ENCODE measurements at regions not wholly inside any gene's neighbourhood (a gene's known extent, or its start where the extent isn't known, plus 50 kb on each side); places are given as distances from the start of the nearest gene placed in this dataset.

GRCh38 chr6:139680819-139681218, 306.4 kb upstream of the CITED2 start:
- H3K4me3 ChIP-seq (ENCODE audit: low read length in 2 of 2), result no peak overlapping the region
- intact Hi-C loops (cut with DNase I), result no loop called here
- H3K4me1 ChIP-seq (ENCODE audit: control insufficient read depth in 1 of 2, insufficient read depth in 2 of 2, low read length in 2 of 2), result no peaks in the 10 kb centered on the region
- H3K9me3 ChIP-seq (ENCODE audit: control insufficient read depth, low read length), result no peaks in the 10 kb centered on the region
- no peaks in the 10 kb centered on the region for H3K36me3 ChIP-seq (ENCODE audit: control insufficient read depth in 1 of 2, insufficient read depth in 2 of 2, low read length in 1 of 2)
- ATAC-seq (ENCODE audit: low FRiP score), result no peak
- H3K27me3 ChIP-seq (ENCODE audit: control insufficient read depth in 1 of 2, insufficient read depth in 2 of 2, low read length in 1 of 2), result no peaks in the 10 kb centered on the region
- 88 to 93% methylated on average over 5 of the region's 5 CpGs for WGBS, 2 donors
- DNase-seq, result no peak
- H3K27ac ChIP-seq (ENCODE audit: low read depth in 1 of 2, low read length in 2 of 2), result no peak overlapping the region

DNA sequence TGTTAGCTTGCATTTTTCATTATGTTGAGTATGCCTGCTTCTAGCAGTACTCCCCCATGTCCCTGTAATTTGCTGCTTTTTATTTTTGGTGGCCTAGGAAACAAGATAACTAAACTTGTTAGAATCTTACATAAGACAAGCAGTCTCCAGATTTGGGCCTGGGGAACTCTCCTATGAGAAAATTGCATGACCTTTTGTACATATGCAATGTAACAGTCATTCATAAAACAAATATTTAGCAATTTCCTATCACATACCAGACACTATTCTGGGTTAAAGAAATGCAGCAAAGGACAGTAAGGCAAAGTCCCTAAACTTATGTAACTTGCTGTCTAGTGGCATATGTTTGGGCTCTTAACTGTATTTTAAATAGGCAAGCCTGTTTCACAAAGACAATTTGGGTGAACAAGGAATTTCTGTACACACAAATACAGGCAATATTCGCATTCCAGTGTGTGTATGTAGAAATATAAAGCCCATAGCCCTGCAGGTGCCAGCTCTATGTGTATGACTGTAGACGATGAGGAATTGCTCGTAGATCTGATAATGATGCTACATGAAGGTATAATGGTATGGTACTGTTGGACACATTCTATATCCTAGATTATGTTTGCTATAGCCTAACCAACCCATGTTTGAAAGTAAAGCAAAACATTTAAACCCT, 305.2 kb upstream of the CITED2 start:
- Histone ChIP-seq H3K27ac (ENCODE audit: low read depth in 1 of 2, low read length in 2 of 2) (no peak overlapping the region), H3K9me3 (ENCODE audit: control insufficient read depth, low read length) (no peaks in the 10 kb centered on the region), H3K27me3 (ENCODE audit: control insufficient read depth in 1 of 2, insufficient read depth in 2 of 2, low read length in 1 of 2) (no peaks in the 10 kb centered on the region), H3K4me3 (ENCODE audit: low read length in 2 of 2) (no peak overlapping the region), H3K36me3 (ENCODE audit: control insufficient read depth in 1 of 2, insufficient read depth in 2 of 2, low read length in 1 of 2) (no peaks in the 10 kb centered on the region), H3K4me1 (ENCODE audit: control insufficient read depth in 1 of 2, insufficient read depth in 2 of 2, low read length in 2 of 2) (no peaks in the 10 kb centered on the region)
- WGBS, 2 donors, result 88 to 89% methylated on average over 3 of the region's 3 CpGs
- intact Hi-C loops (cut with DNase I), result no loop called here
- no peak for DNase-seq
- no peak for ATAC-seq (ENCODE audit: low FRiP score)

GRCh38 chr6:139676718-139677117, 302.3 kb upstream of the CITED2 start:
- Histone ChIP-seq H3K4me3 (ENCODE audit: low read length in 2 of 2) (no peak overlapping the region), H3K4me1 (ENCODE audit: control insufficient read depth in 1 of 2, insufficient read depth in 2 of 2, low read length in 2 of 2) (no peaks in the 10 kb centered on the region), H3K27me3 (ENCODE audit: control insufficient read depth in 1 of 2, insufficient read depth in 2 of 2, low read length in 1 of 2) (no peaks in the 10 kb centered on the region), H3K9me3 (ENCODE audit: control insufficient read depth, low read length) (no peaks in the 10 kb centered on the region), H3K36me3 (ENCODE audit: control insufficient read depth in 1 of 2, insufficient read depth in 2 of 2, low read length in 1 of 2) (no peaks in the 10 kb centered on the region), H3K27ac (ENCODE audit: low read depth in 1 of 2, low read length in 2 of 2) (no peak overlapping the region)
- no peak for ATAC-seq (ENCODE audit: low FRiP score)
- intact Hi-C loops (cut with DNase I), result no loop called here
- no peak for DNase-seq

DNA sequence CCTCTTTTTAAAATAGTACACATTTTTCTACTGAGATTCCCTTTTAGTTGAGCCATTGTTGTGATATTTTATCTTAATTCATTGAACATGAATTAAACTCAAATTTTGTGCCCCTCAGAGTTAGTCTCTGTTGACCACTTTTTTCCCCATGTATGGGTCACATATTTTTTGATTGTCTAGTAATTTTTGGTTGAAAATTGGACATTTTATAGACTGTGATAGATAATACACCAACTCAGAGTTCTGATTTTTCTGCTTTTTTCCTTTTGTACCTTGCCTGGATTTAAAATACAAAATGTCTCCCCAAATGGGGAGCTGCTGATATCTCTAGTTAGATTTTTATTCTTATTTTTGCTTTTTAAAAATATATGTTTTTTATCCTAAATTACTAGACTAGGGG, 291.8 kb upstream of the CITED2 start:
- H3K9me3 ChIP-seq (ENCODE audit: control insufficient read depth, low read length), result peaks cover 2% of the 10 kb centered on the region
- no peaks in the 10 kb centered on the region for H3K27me3 ChIP-seq (ENCODE audit: control insufficient read depth in 1 of 2, insufficient read depth in 2 of 2, low read length in 1 of 2)
- no peak overlapping the region for H3K4me3 ChIP-seq (ENCODE audit: low read length in 2 of 2)
- DNase-seq (no peak), ATAC-seq (ENCODE audit: low FRiP score) (no peak)
- intact Hi-C loops (cut with DNase I), result no loop called here
- no peak overlapping the region for H3K27ac ChIP-seq (ENCODE audit: low read depth in 1 of 2, low read length in 2 of 2)
- H3K4me1 ChIP-seq (ENCODE audit: control insufficient read depth in 1 of 2, insufficient read depth in 2 of 2, low read length in 2 of 2), result no peaks in the 10 kb centered on the region
- no peaks in the 10 kb centered on the region for H3K36me3 ChIP-seq (ENCODE audit: control insufficient read depth in 1 of 2, insufficient read depth in 2 of 2, low read length in 1 of 2)

DNA sequence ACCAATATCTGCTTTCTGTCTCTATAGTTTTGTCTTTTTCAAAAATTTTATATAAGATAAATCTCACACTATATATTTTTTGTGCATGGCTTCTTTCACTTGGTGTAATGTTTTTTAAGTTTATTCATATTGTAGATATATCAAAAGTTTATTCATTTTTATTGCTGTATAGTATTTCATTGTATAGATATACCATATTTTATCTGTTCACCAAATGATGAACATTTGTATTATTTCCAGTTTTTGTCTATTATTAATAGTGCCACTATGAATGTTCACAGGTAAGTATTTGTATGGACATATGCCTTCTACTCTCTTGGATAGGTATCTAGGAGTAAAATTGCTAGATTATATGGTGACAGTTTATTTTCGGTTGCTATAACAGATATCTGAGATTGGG, 289.5 kb upstream of the CITED2 start:
- H3K9me3 ChIP-seq (ENCODE audit: control insufficient read depth, low read length), result peaks cover 2% of the 10 kb centered on the region
- H3K27ac ChIP-seq (ENCODE audit: low read depth in 1 of 2, low read length in 2 of 2), result no peak overlapping the region
- 98% methylated on average over 1 of the region's 1 CpG for WGBS, 2 donors
- intact Hi-C loops (cut with DNase I), result no loop called here
- no peaks in the 10 kb centered on the region for H3K4me1 ChIP-seq (ENCODE audit: control insufficient read depth in 1 of 2, insufficient read depth in 2 of 2, low read length in 2 of 2)
- H3K36me3 ChIP-seq (ENCODE audit: control insufficient read depth in 1 of 2, insufficient read depth in 2 of 2, low read length in 1 of 2), result no peaks in the 10 kb centered on the region
- ATAC-seq (ENCODE audit: low FRiP score), result no peak
- DNase-seq, result no peak
- no peaks in the 10 kb centered on the region for H3K27me3 ChIP-seq (ENCODE audit: control insufficient read depth in 1 of 2, insufficient read depth in 2 of 2, low read length in 1 of 2)
- H3K4me3 ChIP-seq (ENCODE audit: low read length in 2 of 2), result no peak overlapping the region

DNA sequence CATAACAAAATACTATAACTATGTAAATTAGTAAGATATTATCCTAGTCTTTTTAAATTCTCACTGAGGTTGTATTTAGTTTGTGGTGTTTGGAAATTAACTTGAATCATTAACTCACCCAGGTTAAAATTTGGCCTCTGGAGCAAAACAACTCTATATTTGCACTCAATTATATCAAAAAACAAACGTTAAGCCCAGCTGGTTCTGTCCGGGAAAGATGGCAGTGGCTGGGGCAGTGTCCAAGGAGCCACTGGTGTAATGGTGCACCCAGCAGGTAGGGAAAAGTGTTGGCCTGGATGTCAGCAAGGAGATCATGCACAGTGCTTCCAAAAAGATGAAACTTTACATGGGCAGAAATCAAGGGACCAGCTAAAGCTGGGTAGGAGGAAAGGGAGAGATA, 285.3 kb upstream of the CITED2 start:
- Histone ChIP-seq H3K4me3 (ENCODE audit: low read length in 2 of 2) (no peak overlapping the region), H3K4me1 (ENCODE audit: control insufficient read depth in 1 of 2, insufficient read depth in 2 of 2, low read length in 2 of 2) (no peaks in the 10 kb centered on the region), H3K36me3 (ENCODE audit: control insufficient read depth in 1 of 2, insufficient read depth in 2 of 2, low read length in 1 of 2) (no peaks in the 10 kb centered on the region), H3K9me3 (ENCODE audit: control insufficient read depth, low read length) (peaks cover under 1% of the 10 kb centered on the region), H3K27ac (ENCODE audit: low read depth in 1 of 2, low read length in 2 of 2) (no peak overlapping the region), H3K27me3 (ENCODE audit: control insufficient read depth in 1 of 2, insufficient read depth in 2 of 2, low read length in 1 of 2) (no peaks in the 10 kb centered on the region)
- intact Hi-C loops (cut with DNase I), result no loop called here
- DNase-seq, result no peak
- 32 to 43% methylated on average over 2 of the region's 2 CpGs for WGBS, 2 donors
- ATAC-seq (ENCODE audit: low FRiP score), result no peak

GRCh38 chr6:139659196-139659595, 284.7 kb upstream of the CITED2 start:
- Histone ChIP-seq H3K27ac (ENCODE audit: low read depth in 1 of 2, low read length in 2 of 2) (no peak overlapping the region), H3K27me3 (ENCODE audit: control insufficient read depth in 1 of 2, insufficient read depth in 2 of 2, low read length in 1 of 2) (no peaks in the 10 kb centered on the region), H3K9me3 (ENCODE audit: control insufficient read depth, low read length) (no peaks in the 10 kb centered on the region), H3K4me1 (ENCODE audit: control insufficient read depth in 1 of 2, insufficient read depth in 2 of 2, low read length in 2 of 2) (peaks cover 0 to 3% of the 10 kb centered on the region in 2 donors), H3K36me3 (ENCODE audit: control insufficient read depth in 1 of 2, insufficient read depth in 2 of 2, low read length in 1 of 2) (no peaks in the 10 kb centered on the region), H3K4me3 (ENCODE audit: low read length in 2 of 2) (no peak overlapping the region)
- intact Hi-C loops (cut with DNase I), result no loop called here
- no peak for ATAC-seq (ENCODE audit: low FRiP score)
- WGBS, 2 donors, result 87 to 96% methylated on average over 3 of the region's 3 CpGs
- DNase-seq, result no peak

- DNase-seq (no peak), ATAC-seq (ENCODE audit: low FRiP score) (no peak)
- H3K9me3 ChIP-seq (ENCODE audit: control insufficient read depth, low read length), result no peaks in the 10 kb centered on the region
- no peak overlapping the region for H3K27ac ChIP-seq (ENCODE audit: low read depth in 1 of 2, low read length in 2 of 2)
- 87 to 96% methylated on average over 1 of the region's 1 CpG for WGBS, 2 donors
- H3K4me3 ChIP-seq (ENCODE audit: low read length in 2 of 2), result no peak overlapping the region
- H3K27me3 ChIP-seq (ENCODE audit: control insufficient read depth in 1 of 2, insufficient read depth in 2 of 2, low read length in 1 of 2), result no peaks in the 10 kb centered on the region
- H3K36me3 ChIP-seq (ENCODE audit: control insufficient read depth in 1 of 2, insufficient read depth in 2 of 2, low read length in 1 of 2), result no peaks in the 10 kb centered on the region
- intact Hi-C loops (cut with DNase I), result no loop called here
- peaks cover 0 to 5% of the 10 kb centered on the region in 2 donors for H3K4me1 ChIP-seq (ENCODE audit: control insufficient read depth in 1 of 2, insufficient read depth in 2 of 2, low read length in 2 of 2)
Observed at GRCh38 chr6:139657119-139657518, 282.7 kb upstream of the CITED2 start.

DNA sequence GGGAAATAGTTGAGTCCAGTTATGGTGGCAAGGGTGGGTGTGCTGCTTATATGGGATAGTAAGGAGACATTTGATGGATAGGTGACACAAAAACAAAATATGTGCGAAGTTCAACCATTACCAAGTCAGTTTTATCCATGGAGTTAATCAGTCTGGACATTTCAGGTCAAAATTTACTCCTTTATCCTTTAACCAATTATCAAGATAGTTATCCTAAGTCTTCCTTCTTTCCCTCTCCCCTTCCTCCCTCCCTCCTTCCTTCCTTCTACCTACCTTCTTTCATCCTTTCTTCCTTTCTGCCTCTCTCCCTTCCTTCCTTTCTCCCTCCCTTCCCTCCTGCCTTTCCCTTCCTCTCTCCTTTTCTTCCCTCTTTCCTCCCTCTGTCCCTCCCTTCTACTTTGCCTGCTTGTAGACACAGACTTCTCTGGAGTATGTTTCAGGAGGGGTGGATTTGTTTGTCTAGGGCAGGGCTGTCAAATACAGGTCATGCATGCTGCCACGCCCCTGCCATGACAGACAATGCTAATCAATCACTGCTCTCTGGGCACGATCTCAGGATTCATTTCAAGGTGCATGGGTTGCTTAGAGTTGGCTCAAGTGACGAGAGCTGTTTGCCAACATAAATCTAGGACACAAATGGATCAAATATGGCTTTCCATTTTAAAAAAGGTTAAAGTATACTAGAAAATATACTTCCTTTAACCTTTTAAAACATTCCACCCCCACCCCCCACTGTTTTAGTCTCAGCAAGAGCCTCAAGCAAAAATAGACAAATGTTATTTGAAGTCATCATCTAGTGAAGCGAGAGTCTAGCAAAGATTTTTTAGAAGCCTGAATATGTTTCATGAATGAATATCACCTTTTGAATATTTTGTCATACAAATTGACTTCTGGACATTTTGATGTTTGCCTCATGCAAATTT, 281.6 kb upstream of the CITED2 start:
- Histone ChIP-seq H3K9me3 (ENCODE audit: control insufficient read depth, low read length) (no peaks in the 10 kb centered on the region), H3K4me1 (ENCODE audit: control insufficient read depth in 1 of 2, insufficient read depth in 2 of 2, low read length in 2 of 2) (peaks cover 0 to 5% of the 10 kb centered on the region in 2 donors), H3K27ac (ENCODE audit: low read depth in 1 of 2, low read length in 2 of 2) (no peak overlapping the region), H3K36me3 (ENCODE audit: control insufficient read depth in 1 of 2, insufficient read depth in 2 of 2, low read length in 1 of 2) (no peaks in the 10 kb centered on the region), H3K4me3 (ENCODE audit: low read length in 2 of 2) (no peak overlapping the region), H3K27me3 (ENCODE audit: control insufficient read depth in 1 of 2, insufficient read depth in 2 of 2, low read length in 1 of 2) (no peaks in the 10 kb centered on the region)
- intact Hi-C loops (cut with DNase I), result no loop called here
- 61 to 65% methylated on average over 5 of the region's 5 CpGs for WGBS, 2 donors
- DNase-seq, result no peak
- no peak for ATAC-seq (ENCODE audit: low FRiP score)
